NCI-H2227 (cell line): ENCODE measurements at regions not wholly inside any gene's neighbourhood (a gene's known extent, or its start where the extent isn't known, plus 50 kb on each side); places are given as distances from the start of the nearest gene placed in this dataset.

Experiments
- DNase-seq: peaks from one replicate; lab custom pipeline; 2025; ENCODE audit not compliant: unreplicated experiment; lab: John Stamatoyannopoulos, UW

DNA sequence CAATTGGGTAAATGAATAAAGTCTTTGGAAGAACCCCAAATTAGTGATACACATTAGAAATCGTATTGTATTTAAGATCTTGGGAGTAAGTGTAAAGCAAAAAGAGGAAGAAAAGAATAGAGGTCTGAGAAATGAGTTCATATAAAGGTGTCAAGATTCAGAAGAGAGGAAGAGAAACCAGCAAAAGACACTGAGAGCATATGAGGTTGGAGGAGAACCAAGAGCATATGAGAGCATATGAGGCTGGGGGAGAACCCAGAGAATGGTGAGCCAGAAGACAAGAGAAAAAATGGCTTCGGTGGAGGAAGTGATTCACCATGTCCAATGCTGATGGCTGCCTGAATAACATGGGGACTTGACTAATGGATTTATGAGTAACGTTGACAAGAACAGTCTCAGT, 620.1 kb upstream of the GCFC2 start:
- DNase-seq, result no peak

DNA sequence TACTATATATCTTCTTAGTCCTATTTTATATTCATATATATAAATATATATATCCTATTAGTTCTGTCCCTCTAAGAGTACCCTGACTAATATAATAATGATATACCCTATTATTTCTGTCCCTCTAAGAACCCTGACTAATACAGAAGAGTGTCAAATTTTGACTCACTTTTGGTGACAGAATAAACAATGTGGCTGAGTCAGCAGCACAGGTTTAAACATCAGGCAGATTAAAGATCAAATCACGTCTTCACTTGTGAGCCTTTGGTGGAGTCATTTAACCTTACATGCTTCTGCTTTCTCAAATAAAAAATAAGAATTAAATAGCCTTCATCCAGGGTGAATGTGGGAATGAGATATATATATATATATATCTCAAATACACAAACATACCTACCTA, 615.9 kb upstream of the GCFC2 start:
- DNase-seq, result no peak

DNA sequence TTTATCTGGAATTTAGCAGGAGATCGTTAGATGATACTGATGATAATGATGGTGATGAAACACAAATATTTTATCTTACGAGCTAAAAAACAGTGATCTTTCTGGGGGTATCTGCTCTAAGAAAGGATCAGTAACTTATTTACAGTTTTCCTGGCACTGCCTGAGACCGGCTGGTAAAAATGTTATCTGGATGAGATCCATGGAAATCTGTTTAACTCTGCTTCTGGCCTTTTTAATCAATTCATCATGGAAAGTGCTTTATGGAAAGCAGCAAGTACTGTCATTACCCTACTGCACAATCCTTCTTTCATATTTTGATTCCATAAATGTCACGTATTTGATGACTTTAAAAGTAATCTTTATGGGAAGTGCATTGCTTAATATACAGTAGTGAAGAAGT, 612.7 kb upstream of the GCFC2 start:
- DNase-seq, result no peak

DNA sequence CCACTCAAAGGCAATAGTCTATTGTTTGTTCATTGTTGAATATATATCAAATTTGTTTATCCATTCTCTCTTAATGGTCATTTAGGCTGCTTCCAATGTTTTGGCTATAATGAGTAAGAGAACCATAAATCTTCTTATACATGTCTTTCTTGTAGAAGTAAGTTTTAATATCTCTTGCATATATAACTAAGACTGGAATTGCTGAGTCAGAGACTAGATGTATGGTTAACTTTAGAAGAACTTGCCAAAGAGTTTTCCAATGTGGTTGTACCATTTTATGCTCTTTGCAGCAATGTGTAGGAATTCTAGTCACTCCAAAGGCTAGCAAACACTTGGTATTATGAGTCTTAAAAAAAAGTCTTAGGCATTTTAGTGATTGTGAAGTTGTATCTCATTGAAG, 610.0 kb upstream of the GCFC2 start:
- DNase-seq, result no peak

DNA sequence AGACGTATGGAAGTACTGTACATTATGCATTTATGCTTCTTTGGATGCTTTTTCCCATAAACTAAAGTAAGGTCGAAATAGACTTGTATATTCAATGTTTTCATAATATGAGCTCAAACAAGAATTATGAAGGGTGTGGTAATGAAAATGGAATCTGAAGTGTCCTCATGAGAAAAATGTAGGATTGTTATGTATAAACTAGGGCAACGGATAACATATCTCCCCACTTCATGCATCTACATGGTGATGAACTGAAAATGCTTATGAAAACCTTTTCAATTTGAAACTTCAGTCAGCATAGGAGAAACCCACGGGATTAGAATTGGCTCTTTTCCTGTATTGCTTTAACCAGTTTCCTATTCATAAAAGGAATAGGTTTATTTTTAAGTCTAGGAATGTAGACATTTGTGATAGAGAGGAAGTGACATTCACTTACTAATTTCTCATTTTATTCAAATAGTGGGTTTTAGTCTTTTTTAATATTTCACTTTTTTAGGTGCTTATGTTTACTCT, 608.2 kb upstream of the GCFC2 start:
- no peak for DNase-seq

DNA sequence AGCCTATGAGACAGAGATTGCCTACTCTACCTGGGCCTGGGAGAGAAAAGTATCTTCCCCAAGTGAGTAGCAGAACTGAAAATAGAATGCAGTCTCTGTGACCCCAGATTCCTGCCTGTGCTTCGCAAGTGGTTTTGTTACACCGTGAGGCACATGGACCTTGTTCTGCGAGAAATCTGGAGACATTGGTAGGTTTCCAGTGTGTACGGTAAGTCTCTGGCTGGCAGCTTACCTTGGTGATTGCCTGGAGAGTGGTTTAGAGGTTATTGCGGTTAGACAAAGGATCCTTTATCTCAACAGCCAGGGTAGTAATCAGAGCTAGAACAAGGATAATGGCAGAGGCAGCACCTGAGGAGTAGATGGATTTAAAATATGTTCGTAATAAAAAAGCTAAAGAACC, 606.0 kb upstream of the GCFC2 start:
- no peak for DNase-seq

DNA sequence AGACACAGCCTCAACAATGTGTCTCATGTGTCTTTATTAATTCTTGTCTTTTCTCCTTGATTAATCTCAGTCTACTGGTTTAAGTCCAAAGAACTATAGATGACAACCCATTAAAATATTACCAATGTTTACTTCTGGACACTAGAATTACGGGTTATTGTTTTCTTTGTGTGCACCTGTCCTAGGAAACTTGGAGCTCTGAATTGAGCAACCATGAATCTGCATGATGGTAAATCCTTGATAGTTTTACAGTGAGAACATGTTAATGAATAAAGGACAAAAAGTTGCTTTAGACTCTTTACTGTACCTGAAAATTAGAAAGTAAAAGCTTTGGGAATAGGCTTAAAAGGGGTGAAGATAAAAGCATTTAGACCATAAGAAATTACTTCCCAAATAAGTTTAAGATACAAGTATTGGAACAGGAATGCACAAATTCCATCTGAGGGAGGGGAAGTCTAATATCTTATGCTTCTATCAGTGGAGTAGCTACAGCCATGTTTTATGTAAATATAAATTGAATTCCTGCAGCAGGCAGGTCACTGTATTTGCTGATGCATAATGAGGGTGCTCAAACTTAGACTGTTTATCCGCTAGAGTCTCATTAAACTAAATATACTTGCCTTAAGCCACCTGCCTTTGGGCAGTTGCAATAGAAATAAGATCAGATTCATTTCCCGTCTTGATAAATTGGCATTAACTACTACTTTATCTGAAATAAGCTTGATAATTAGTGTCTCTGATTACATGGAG, 603.7 kb upstream of the GCFC2 start:
- DNase-seq, result no peak

DNA sequence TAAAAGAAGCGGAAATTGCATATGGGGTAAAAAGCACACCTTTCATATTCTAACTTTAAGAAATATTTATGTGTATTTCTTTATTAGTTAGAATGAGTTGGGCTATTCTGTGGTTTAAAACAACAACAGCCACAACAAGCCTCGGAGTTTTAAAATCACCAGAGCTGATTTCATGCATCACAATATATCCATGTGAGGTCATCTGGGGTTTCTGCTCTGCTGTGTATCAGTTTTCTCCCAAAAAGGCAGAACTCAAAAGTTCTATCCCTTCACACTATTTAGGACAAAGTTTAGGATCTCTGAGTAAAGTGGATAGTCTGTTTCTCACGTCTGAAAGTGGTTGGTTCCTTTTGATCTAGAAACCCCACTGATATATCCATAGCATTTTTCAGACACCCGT, 601.5 kb upstream of the GCFC2 start:
- no peak for DNase-seq

DNA sequence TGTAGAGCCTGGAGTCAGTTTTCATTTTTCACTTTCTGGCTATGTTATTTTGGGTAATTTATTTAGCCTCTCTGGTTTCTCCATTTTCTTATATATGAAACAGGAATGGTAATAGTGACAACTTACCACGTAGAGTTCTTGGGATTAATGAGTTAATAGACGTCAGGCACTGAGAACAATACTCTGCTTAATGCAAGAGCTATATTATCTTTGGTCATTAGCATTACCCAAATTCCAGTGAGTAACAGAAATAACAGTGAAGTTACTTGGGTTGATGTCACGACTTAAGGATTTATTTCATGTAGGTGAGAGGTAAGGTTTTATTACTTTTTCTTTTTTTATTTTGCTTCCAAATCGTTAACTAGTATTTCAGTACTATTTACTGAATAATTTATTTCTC, 601.0 kb upstream of the GCFC2 start:
- no peak for DNase-seq

DNA sequence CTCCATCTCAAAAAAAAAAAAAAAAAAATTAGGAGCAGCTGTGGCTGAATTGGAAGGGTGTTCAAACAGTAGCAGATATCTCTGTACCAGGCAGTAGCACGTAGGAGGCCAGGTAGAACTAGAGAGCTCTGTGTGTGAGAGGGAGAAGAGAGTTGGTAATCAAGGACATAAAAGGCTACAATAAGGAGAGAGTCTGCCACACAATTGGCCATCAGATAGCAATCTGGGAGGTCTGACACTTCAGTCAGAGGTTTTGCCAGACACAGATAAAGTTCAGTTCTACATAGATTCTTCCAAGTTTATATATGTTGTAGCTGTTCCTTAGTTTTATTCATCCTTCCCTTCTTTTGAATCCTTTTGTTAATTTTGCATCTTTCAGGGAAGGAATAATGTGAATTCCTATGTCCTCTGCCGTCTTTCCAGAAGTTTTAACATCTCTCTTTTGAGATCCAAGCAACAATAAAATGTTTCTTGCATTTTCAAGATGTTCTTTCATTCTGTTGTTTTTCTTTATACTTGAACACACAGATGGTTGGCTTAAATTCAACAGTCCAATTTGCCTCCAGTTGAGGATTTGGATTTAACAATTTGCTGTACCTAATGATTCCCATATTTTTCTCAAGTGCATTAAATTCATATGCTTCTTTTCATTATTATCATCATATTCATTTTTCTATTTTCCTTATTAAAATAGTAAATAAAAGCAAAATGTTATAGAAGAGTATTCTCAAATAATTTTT, 600.3 kb upstream of the GCFC2 start:
- DNase-seq, result no peak

DNA sequence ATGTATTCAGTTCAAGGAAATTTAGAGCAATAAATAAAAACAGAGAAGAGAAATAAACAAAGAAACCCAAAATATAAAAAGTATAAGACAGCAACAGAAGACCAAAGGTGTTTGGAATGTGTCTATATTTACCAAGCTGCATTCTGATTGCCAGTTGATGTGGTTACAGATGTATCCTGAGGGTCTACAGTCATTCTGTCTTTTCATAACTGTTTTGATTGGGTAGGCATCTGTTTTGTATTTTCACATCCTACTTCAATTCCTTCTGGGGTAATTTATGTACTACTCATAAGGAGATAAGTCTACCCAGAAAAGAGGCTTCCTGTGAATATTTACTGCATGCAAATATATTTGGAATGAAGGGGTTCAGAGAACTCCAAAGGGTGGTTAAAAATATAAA, 596.8 kb upstream of the GCFC2 start:
- no peak for DNase-seq

DNA sequence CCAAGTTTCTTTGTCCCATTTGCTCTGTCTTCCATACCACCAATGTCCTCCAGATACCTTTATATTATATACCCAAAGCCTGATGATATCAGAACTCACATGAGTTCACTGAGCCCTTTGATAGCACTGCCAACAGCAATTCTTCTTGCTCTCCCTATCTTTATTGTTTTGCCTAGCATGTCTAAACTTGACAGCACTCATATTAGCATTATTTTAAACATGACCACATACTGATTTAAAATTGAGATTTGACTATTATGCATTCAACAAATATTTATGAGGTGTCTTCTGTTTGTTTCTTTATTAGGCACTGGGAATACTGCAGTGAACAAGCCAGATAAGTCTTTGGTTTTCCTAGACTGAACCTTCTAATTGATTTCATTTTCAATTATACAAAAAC, 587.3 kb upstream of the GCFC2 start:
- DNase-seq, result no peak

DNA sequence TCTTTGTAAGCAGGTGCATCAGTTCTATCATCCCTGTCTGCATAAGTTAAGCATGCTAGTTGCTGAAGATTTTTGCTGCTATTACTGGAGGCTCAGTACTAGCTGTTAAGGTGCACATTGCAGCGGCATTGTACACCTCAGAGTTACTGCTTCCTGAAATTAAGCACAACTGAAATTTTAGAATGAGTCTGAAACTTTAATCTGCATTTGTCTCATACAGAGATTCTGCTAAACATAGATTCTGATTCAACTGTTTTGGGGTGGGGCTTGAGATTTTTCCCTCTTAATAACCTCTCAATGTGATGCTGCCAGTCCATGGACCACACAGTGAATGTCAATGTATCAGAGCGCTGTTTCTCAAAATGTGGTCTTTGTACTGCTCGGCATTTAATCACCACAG, 585.7 kb upstream of the GCFC2 start:
- DNase-seq, result no peak

DNA sequence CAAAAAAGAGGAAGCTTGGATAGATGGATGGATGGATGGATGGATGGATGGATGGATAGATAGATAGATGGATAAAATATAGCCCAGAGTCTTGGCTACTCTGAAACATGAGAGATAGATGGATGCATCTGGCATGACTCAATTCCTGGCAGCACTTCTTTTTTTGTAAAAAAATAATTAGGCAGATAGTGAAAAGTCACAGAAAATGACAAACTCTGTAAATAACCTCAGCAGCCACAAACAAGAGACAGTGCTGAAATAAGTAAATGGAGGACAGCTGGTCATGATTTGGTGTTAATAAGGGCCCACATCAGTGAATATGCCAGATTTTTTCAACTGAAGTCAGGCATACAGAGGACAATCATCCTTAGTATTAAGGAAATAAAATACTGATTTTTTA, 585.0 kb upstream of the GCFC2 start:
- no peak for DNase-seq

DNA sequence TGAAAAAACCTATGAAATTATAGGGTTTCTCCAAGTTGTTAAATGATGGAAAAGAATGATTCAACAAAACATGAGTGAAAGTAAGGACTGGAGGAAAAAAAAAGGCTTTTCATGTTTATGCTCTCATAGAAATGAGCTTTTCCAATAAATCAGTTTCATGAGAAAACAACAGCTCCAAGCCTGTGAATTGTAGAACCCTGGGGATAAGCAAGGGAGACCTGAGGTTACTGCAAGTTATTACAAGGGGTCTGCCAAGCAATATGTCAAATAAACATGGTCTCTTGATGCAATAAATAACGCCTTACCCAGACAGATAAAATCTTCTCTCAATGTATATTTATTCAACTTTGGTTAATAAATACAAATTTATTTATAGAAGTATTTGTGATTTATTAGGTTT, 577.9 kb upstream of the GCFC2 start:
- no peak for DNase-seq

DNA sequence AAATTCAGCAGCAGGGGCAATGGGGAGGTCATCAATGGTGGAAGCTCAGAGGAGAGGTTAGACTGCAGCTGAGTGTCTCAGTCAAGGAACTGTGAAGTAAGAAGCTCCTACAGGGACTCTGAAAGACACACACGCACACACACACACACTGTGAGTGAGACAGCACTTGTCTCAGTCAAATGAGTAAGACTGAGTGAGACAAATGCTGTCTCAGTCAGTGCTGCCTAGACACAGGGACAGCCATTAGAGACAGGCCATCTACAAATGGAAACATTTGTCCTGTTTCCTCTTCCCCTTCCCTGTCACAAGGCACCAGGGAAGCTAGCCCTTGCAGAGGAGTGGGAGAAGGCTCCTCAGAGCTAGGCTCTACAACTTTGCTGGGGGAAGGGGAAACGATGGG, 577.4 kb upstream of the GCFC2 start:
- DNase-seq, result no peak

DNA sequence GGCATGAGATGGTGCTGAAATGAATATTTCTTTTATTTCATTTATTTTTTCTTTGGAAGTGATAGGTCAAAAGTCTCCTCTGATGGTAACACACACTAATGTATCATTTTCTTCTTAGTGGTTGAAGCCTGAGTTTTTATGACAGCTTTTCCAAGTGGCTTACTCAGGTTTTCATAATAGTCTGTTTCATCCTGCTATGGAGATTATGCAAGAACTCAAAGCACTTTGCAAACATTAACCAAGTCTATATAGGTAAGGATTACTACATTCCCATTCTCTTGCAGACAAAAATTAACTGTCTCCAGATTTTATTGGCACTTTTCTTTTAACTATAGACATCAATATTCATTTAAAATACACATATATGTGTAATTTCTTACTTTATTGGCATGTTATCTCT, 572.6 kb upstream of the GCFC2 start:
- no peak for DNase-seq

DNA sequence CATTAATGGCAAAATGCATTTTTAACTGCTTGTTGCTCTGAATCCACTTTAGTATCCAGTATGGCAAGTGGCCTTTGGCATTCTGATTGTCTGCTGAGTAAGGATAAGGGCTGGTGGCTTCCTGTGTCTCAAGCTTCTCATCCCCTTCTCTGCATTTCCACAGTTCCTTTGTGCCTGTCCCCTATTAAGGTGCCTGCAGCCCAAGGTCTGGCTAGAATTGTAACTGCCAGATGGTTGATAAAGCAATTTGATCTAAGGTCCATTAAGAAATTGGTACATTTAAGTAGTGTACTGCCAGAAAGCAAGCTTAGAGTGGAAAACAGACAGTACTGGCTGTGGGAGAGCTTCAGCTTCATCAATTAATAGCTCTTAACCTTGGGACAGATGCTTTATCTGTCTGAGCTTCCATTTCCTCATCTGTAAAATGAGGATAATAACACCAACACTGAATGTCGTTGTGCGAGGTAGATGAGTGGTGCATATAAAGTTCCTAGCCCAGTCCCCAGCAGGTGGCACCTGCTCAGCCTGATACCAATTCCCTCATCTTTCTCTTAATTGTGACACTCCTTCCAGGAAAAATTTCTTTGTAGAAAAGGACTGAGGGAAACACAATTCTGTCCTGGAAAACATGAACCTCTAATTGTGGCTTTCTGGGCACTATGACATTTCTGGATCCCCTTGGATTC, 570.6 kb upstream of the GCFC2 start:
- peak; percentile 53 for DNase-seq

DNA sequence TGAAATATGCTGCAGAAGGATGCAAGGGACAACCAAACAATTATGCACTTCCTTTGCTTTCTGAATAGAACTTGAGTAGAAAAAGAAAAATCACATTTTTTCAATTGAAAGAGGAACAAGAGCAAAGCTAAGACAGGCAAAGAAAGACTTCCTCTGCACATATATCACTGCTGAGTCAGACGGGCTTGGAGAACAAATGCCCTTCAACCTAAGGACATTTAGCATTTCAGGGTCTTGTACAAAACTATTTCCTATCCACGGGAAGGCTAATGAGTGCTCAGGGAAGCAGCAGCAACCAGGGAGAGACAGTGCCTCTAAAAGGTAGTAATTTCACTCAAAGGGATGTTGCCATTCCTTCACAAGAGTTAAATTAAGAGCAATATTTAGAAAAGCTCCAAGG, 570.0 kb upstream of the GCFC2 start:
- peak; percentile 53 for DNase-seq

DNA sequence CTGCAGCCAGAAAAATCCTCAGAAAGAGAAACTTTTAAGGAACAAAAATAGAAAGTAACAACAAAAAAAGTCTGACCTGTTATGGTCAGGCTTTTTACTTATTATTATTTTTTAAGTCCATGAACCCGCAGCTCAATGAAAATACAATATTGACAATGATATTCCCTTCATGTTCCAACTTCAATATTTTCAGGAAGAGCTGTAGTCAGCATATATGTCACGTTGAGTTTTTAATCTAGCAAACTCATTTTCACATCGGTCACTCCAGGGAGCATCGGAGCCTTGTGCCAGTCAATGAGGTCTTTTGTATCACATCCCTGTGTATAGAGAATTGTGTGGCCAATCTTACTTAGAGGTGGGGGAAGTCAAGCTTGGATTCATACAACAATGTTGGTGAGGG, 568.4 kb upstream of the GCFC2 start:
- DNase-seq, result no peak

DNA sequence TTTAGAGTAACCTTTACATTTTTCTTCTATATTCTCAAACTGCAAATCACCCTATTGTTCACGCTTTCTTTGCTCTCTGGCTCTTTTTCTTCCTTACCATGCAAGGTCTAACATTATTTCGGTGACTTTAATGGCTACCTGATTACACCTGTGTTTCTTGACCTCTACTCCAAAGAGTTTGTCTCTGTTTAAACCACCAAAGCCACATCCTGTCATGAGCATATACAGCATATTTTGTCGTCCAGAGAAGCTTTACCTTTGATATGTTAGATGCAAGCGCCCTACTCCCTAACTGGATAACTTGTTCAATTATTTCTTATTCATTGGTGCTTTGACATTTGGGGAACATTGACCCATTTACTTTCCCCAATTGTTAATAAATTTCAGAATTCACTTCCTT, 565.1 kb upstream of the GCFC2 start:
- no peak for DNase-seq

DNA sequence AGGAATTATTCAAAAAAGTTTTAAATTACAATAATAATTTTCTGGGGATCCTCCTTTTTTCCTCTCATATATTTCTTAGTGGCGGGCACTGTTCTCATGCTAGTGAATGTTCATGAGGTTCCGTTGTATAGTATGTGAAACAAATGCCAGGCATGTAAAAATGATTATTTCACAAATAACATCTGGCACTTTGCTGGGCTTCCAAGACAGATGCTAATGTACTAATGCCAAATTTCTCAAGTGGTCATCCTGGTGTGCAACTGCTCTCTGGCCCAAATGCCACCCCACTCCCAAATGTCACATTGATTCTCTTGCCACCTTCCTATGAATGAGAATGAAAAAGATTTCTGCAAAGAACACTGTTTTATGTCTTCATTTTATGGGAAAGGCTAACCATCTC, 564.0 kb upstream of the GCFC2 start:
- no peak for DNase-seq
